Natural killer cell treated with Interleukin-12 subunit alpha and Interleukin-12 subunit beta and Interleukin-15 and Interleukin-18, amount 100 ng/mL, for 72 hours (primary cell): ENCODE measurements at regions not wholly inside any gene's neighbourhood (a gene's known extent, or its start where the extent isn't known, plus 50 kb on each side); places are given as distances from the start of the nearest gene placed in this dataset.

Experiments
- ATAC-seq, 2 donors: fragments of 150-1000 bp; cut with Tn5 transposase in 1 of 2; sonication (Bioruptor Pico), chemical (Tn5 transposase) in 1 of 2; 2 replicates each; pipeline ENCODE4 v1.10.0; 2021
- DNase-seq: peaks from one replicate; pipeline ENCODE4 v3.0.0; 2022; ENCODE audit warnings: low spot score
- H3K27ac Mint-ChIP-seq, 2 donors: 1 replicate in 1 of 2; 2 replicates in 1 of 2; pipeline ENCODE4 v1.8.0; 2022; ENCODE audit warnings: mixed read lengths in 2 of 2, mild to moderate bottlenecking in 1 of 2, moderate library complexity in 1 of 2
- H3K27me3 Mint-ChIP-seq, 2 donors: 1 replicate in 1 of 2; 2 replicates in 1 of 2; pipeline ENCODE4 v1.8.0; 2022; ENCODE audit warnings: mixed read lengths in 2 of 2
- H3K36me3 Mint-ChIP-seq: one replicate; pipeline ENCODE4 v1.8.0; 2022; ENCODE audit warnings: mixed read lengths
- H3K4me1 Mint-ChIP-seq, 2 donors: 1 replicate in 1 of 2; 2 replicates in 1 of 2; pipeline ENCODE4 v1.8.0; 2022; ENCODE audit warnings: low read depth in 2 of 2, mixed read lengths in 2 of 2, mild to moderate bottlenecking in 1 of 2
- H3K4me3 Mint-ChIP-seq: one replicate; pipeline ENCODE4 v1.8.0; 2022; ENCODE audit warnings: mixed read lengths
- H3K9me3 Mint-ChIP-seq: 2 replicates; pipeline ENCODE4 v1.8.0; 2022; ENCODE audit warnings: mixed read lengths

GRCh38 chr22:48866906-48867681 lies 960.6 kb downstream of the BRD1 start:
- no peaks in the 10 kb centered on the region for H3K4me1 Mint-ChIP-seq
- peaks cover 0 to 6% of the 10 kb centered on the region in 2 donors for H3K27me3 Mint-ChIP-seq
- H3K9me3 Mint-ChIP-seq: no peaks in the 10 kb centered on the region
- no peaks in the 10 kb centered on the region for H3K36me3 Mint-ChIP-seq
- H3K27ac Mint-ChIP-seq: no peak overlapping the region
- DNase-seq (no peak), ATAC-seq (peak in 1 of 2 donors; percentile 30)
- H3K4me3 Mint-ChIP-seq: no peak overlapping the region

GRCh38 chr22:48864748-48865147 lies 962.9 kb downstream of the BRD1 start:
- ATAC-seq (no peak), DNase-seq (no peak)
- Mint-ChIP-seq H3K4me1 (no peaks in the 10 kb centered on the region), H3K36me3 (no peaks in the 10 kb centered on the region), H3K4me3 (no peak overlapping the region), H3K27me3 (peaks cover 10 to 14% of the 10 kb centered on the region in 2 donors), H3K9me3 (no peaks in the 10 kb centered on the region), H3K27ac (no peak overlapping the region)

GRCh38 chr22:48863965-48864528 lies 963.6 kb downstream of the BRD1 start:
- Mint-ChIP-seq H3K27ac (no peak overlapping the region), H3K4me3 (no peak overlapping the region), H3K36me3 (no peaks in the 10 kb centered on the region), H3K27me3 (peaks cover 14 to 17% of the 10 kb centered on the region in 2 donors), H3K9me3 (no peaks in the 10 kb centered on the region), H3K4me1 (no peaks in the 10 kb centered on the region)
- no peak for ATAC-seq
- no peak for DNase-seq

GRCh38 chr22:48860557-48860956 lies 967.1 kb downstream of the BRD1 start:
- no peak overlapping the region for H3K4me3 Mint-ChIP-seq
- no peaks in the 10 kb centered on the region for H3K4me1 Mint-ChIP-seq
- no peak overlapping the region for H3K27ac Mint-ChIP-seq
- H3K27me3 Mint-ChIP-seq: peaks cover 23 to 28% of the 10 kb centered on the region in 2 donors
- no peak for ATAC-seq
- no peaks in the 10 kb centered on the region for H3K9me3 Mint-ChIP-seq
- H3K36me3 Mint-ChIP-seq: no peaks in the 10 kb centered on the region
- no peak for DNase-seq

GRCh38 chr22:48858856-48859255 lies 968.8 kb downstream of the BRD1 start:
- Mint-ChIP-seq H3K27me3 (peaks cover 18 to 37% of the 10 kb centered on the region in 2 donors), H3K27ac (no peak overlapping the region), H3K4me1 (no peaks in the 10 kb centered on the region), H3K9me3 (no peaks in the 10 kb centered on the region), H3K36me3 (no peaks in the 10 kb centered on the region), H3K4me3 (no peak overlapping the region)
- DNase-seq (no peak), ATAC-seq (no peak)

GRCh38 chr22:48858121-48858520 lies 969.6 kb downstream of the BRD1 start:
- Mint-ChIP-seq H3K4me1 (no peaks in the 10 kb centered on the region), H3K4me3 (no peak overlapping the region), H3K27me3 (peaks cover 18 to 37% of the 10 kb centered on the region in 2 donors), H3K36me3 (no peaks in the 10 kb centered on the region), H3K27ac (no peak overlapping the region), H3K9me3 (no peaks in the 10 kb centered on the region)
- ATAC-seq: no peak
- no peak for DNase-seq

GRCh38 chr22:48857202-48857805 lies 970.4 kb downstream of the BRD1 start:
- no peak for ATAC-seq
- DNase-seq: no peak
- H3K27ac Mint-ChIP-seq: no peak overlapping the region
- H3K27me3 Mint-ChIP-seq: peaks cover 18 to 37% of the 10 kb centered on the region in 2 donors
- H3K9me3 Mint-ChIP-seq: no peaks in the 10 kb centered on the region
- no peak overlapping the region for H3K4me3 Mint-ChIP-seq
- H3K4me1 Mint-ChIP-seq: no peaks in the 10 kb centered on the region
- no peaks in the 10 kb centered on the region for H3K36me3 Mint-ChIP-seq

- Mint-ChIP-seq H3K27me3 (peaks cover 16 to 37% of the 10 kb centered on the region in 2 donors), H3K4me1 (no peaks in the 10 kb centered on the region), H3K27ac (no peak overlapping the region), H3K4me3 (no peak overlapping the region), H3K9me3 (no peaks in the 10 kb centered on the region), H3K36me3 (no peaks in the 10 kb centered on the region)
- ATAC-seq (peak in 1 of 2 donors; percentile 12), DNase-seq (no peak)
Measured at GRCh38 chr22:48856308-48856615, 971.4 kb downstream of the BRD1 start.

GRCh38 chr22:48855593-48856307 lies 971.9 kb downstream of the BRD1 start:
- ATAC-seq (no peak), DNase-seq (no peak)
- Mint-ChIP-seq H3K27me3 (peaks cover 16 to 37% of the 10 kb centered on the region in 2 donors), H3K36me3 (no peaks in the 10 kb centered on the region), H3K27ac (no peak overlapping the region), H3K4me1 (no peaks in the 10 kb centered on the region), H3K9me3 (no peaks in the 10 kb centered on the region), H3K4me3 (no peak overlapping the region)

GRCh38 chr22:48855013-48855412 lies 972.7 kb downstream of the BRD1 start:
- no peak for ATAC-seq

GRCh38 chr22:48853627-48854240 lies 973.9 kb downstream of the BRD1 start:
- no peaks in the 10 kb centered on the region for H3K9me3 Mint-ChIP-seq
- H3K27me3 Mint-ChIP-seq: peaks cover 7 to 18% of the 10 kb centered on the region in 2 donors
- no peaks in the 10 kb centered on the region for H3K4me1 Mint-ChIP-seq
- DNase-seq (no peak), ATAC-seq (peak in 1 of 2 donors; percentile 20)
- H3K36me3 Mint-ChIP-seq: no peaks in the 10 kb centered on the region
- H3K27ac Mint-ChIP-seq: no peak overlapping the region
- H3K4me3 Mint-ChIP-seq: no peak overlapping the region

More at GRCh38 chr22:48855013-48855412, 972.7 kb downstream of the BRD1 start:
- no peak overlapping the region for H3K27ac Mint-ChIP-seq
- DNase-seq: no peak
- H3K36me3 Mint-ChIP-seq: no peaks in the 10 kb centered on the region
- peaks cover 13 to 30% of the 10 kb centered on the region in 2 donors for H3K27me3 Mint-ChIP-seq
- no peaks in the 10 kb centered on the region for H3K4me1 Mint-ChIP-seq
- no peaks in the 10 kb centered on the region for H3K9me3 Mint-ChIP-seq
- H3K4me3 Mint-ChIP-seq: no peak overlapping the region

- H3K4me3 Mint-ChIP-seq: no peak overlapping the region
- ATAC-seq (no peak), DNase-seq (no peak)
- H3K27ac Mint-ChIP-seq: no peak overlapping the region
- no peaks in the 10 kb centered on the region for H3K36me3 Mint-ChIP-seq
- H3K27me3 Mint-ChIP-seq: peaks cover 5 to 17% of the 10 kb centered on the region in 2 donors
- no peaks in the 10 kb centered on the region for H3K9me3 Mint-ChIP-seq
- H3K4me1 Mint-ChIP-seq: no peaks in the 10 kb centered on the region
Measured at GRCh38 chr22:48851933-48852549, 975.6 kb downstream of the BRD1 start.

GRCh38 chr22:48850658-48851287 lies 976.9 kb downstream of the BRD1 start:
- no peaks in the 10 kb centered on the region for H3K4me1 Mint-ChIP-seq
- H3K27me3 Mint-ChIP-seq: peaks cover 8 to 17% of the 10 kb centered on the region in 2 donors
- no peak overlapping the region for H3K4me3 Mint-ChIP-seq
- no peaks in the 10 kb centered on the region for H3K36me3 Mint-ChIP-seq
- no peaks in the 10 kb centered on the region for H3K9me3 Mint-ChIP-seq
- DNase-seq (no peak), ATAC-seq (no peak)
- H3K27ac Mint-ChIP-seq: no peak overlapping the region
